ENCODE measurements at regions not wholly inside any gene's neighbourhood (a gene's known extent, or its start where the extent isn't known, plus 50 kb on each side); places are given as distances from the start of the nearest gene placed in this dataset.
"Not testable (repeated sequence)": the region's sequence is repeated elsewhere in the genome, so short reads cannot be mapped to it uniquely, and the experiment has no call there.

DNA sequence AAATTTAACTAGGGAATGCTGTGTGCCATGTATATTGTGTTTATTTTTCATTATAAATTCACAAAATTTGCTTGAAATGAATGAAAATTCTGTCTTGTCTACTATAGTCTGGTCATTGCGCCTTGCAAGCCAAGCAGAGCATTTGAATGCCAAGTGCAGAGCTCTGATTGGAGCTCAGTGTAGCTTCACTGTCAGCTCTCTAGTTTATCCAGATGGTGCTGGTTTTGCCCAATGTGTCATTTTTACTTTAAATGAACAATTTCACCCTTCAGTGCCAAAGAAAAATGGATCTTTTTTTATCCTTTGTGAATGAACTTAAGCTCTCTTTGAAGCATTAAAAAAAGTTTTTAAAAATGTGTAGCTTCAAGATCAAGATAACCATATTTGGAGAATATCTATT, 225.6 kb upstream of the CACNA2D1 start:
- no peak overlapping the region for H3K4me3 Mint-ChIP-seq
- H3K9me3 Mint-ChIP-seq = no peaks in the 10 kb centered on the region
- no peak overlapping the region for H3K27ac Mint-ChIP-seq
- DNase-seq (ENCODE audit: low spot score) = no peak
- no peaks in the 10 kb centered on the region for H3K27me3 Mint-ChIP-seq (ENCODE audit: low read depth)
- no peaks in the 10 kb centered on the region for H3K36me3 Mint-ChIP-seq (ENCODE audit: low read depth)
- H3K4me1 Mint-ChIP-seq (ENCODE audit: low read depth) = no peaks in the 10 kb centered on the region

DNA sequence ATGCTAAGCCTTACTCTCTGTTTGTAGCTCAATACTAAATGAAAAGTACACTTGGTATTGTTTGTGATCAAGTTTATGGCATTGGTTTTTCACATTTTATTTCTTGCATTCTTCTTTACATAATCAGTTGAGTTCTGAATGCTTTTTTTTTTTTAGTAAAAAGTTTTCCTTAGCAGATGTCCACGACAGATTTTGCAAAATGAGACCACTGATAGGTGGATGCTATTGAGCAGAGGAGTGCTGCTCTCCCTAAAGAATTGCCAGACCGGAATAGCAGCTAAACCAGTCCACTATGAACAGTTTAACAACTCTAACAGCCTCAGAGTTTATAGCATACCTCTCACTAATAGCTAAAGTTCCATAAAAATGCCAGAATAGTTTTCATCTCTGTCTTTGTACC, 225.1 kb upstream of the CACNA2D1 start:
- DNase-seq (ENCODE audit: low spot score) = no peak
- Mint-ChIP-seq H3K4me3 (no peak overlapping the region), H3K4me1 (ENCODE audit: low read depth) (no peaks in the 10 kb centered on the region), H3K9me3 (no peaks in the 10 kb centered on the region), H3K27me3 (ENCODE audit: low read depth) (no peaks in the 10 kb centered on the region), H3K27ac (no peak overlapping the region), H3K36me3 (ENCODE audit: low read depth) (no peaks in the 10 kb centered on the region)

DNA sequence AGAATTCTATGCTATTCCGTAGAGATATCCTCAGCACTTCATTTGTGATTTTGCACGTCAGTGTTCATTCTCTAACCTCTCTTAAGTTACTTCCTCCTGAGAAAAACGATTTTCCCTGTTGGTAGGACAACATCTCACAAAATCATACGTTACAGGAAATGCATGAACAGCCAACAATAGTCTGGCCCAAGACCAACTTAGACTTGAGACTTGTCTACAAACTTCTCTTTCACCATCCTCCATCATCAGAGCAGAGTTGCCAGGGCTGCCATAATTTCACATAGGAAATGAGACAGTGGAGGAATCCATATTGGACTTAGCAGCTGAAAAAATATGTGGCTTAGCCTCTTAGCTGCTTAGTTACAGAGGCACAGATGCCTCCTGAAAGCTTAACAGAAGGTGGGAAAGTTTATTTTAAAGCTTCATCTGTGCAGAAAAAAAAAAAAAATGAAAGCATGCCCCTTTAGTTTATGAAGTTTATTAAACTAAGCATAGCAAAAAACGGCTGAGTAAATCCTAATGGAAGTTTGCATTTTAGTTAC, 222.5 kb upstream of the CACNA2D1 start:
- no peak for DNase-seq (ENCODE audit: low spot score)
- Mint-ChIP-seq H3K36me3 (ENCODE audit: low read depth) (no peaks in the 10 kb centered on the region), H3K4me3 (no peak overlapping the region), H3K27ac (no peak overlapping the region), H3K27me3 (ENCODE audit: low read depth) (no peaks in the 10 kb centered on the region), H3K9me3 (no peaks in the 10 kb centered on the region), H3K4me1 (ENCODE audit: low read depth) (no peaks in the 10 kb centered on the region)

DNA sequence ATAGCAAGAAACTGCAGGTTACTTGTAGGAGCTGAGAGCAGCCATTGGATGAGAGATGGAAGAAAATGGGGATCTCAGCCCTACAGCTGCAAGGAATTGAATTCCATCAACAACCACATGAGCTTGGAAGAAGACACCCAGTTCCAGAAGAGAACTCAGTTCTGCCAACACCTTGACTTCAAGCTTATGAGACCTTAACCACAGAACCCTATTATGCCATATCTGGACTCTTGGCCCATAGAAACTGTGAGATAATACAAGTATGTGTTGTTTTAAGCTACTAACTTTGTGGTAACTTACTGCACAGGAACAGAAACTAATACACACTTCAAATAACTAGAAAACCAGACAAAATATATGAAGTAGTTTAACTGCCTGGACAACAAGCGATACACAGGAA, 212.4 kb upstream of the CACNA2D1 start:
- no peak for DNase-seq (ENCODE audit: low spot score)
- Mint-ChIP-seq H3K27ac (no peak overlapping the region), H3K4me3 (no peak overlapping the region), H3K27me3 (ENCODE audit: low read depth) (no peaks in the 10 kb centered on the region), H3K36me3 (ENCODE audit: low read depth) (no peaks in the 10 kb centered on the region), H3K4me1 (ENCODE audit: low read depth) (no peaks in the 10 kb centered on the region), H3K9me3 (peaks cover 4% of the 10 kb centered on the region)

DNA sequence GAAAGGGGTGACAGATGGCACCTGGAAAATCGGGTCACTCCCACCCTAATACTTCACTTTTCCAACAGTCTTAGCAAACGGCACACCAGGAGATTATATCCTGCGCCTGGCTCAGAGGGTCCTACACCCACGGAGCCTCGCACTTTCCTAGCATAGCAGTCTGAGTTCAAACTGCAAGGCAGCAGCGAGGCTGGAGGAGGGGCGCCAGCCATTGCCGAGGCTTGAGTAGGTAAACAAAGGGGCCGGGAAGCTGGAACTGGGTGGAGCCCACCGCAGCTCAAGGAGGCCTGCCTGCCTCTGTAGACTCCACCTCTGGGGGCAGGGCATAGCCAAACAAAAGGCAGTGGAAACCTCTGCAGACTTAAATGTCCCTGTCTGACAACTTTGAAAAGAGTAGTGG, 206.5 kb upstream of the CACNA2D1 start:
- H3K4me3 Mint-ChIP-seq; H3K27ac Mint-ChIP-seq; H3K9me3 Mint-ChIP-seq; H3K4me1 Mint-ChIP-seq (ENCODE audit: low read depth); H3K36me3 Mint-ChIP-seq (ENCODE audit: low read depth); H3K27me3 Mint-ChIP-seq (ENCODE audit: low read depth); DNase-seq (ENCODE audit: low spot score): not testable (repeated sequence)

DNA sequence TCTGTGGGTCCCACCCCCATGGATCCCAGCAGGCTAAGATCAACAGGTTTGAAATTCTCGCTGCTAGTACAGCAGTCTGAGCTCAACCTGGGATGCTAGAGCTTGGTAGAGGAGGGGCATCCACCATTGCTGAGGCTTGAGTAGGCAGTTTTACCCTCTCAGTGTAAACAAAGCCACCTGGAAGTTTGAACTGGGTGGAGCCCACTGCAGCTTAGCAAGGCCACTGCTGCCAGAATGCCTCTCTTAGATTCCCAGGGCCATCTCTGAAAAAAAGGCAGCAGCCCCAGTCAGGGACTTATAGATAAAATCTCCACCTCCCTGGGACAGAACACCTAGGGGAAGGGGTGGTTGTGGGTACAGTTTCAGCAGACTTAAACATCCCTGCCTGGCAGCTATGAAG, 190.0 kb upstream of the CACNA2D1 start:
- Mint-ChIP-seq H3K27me3 (ENCODE audit: low read depth) (no peaks in the 10 kb centered on the region), H3K4me1 (ENCODE audit: low read depth) (no peaks in the 10 kb centered on the region), H3K36me3 (ENCODE audit: low read depth) (no peaks in the 10 kb centered on the region), H3K27ac (no peak overlapping the region), H3K9me3 (peaks cover 4% of the 10 kb centered on the region), H3K4me3 (no peak overlapping the region)
- DNase-seq (ENCODE audit: low spot score) = no peak

DNA sequence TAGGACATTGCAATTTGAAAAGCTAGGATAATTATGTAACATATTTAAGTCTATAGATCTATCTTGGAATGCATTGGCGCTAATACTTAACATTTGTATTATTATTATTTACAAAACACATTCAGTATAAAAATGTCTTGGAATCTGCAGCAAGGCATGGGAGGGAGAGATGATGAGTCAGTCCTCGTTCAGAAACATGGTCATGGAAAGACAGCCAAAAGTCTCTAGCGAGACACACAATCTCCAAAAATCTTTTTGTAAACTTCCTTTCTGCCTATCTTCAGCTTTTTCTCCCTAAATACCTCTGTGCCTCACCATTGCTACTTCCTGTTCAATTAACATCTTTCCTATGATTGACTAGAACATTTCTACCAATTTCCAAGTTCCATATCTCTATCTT, 188.4 kb upstream of the CACNA2D1 start:
- Mint-ChIP-seq H3K27ac (no peak overlapping the region), H3K27me3 (ENCODE audit: low read depth) (no peaks in the 10 kb centered on the region), H3K36me3 (ENCODE audit: low read depth) (no peaks in the 10 kb centered on the region), H3K9me3 (peaks cover 4% of the 10 kb centered on the region), H3K4me1 (ENCODE audit: low read depth) (no peaks in the 10 kb centered on the region), H3K4me3 (no peak overlapping the region)
- no peak for DNase-seq (ENCODE audit: low spot score)

DNA sequence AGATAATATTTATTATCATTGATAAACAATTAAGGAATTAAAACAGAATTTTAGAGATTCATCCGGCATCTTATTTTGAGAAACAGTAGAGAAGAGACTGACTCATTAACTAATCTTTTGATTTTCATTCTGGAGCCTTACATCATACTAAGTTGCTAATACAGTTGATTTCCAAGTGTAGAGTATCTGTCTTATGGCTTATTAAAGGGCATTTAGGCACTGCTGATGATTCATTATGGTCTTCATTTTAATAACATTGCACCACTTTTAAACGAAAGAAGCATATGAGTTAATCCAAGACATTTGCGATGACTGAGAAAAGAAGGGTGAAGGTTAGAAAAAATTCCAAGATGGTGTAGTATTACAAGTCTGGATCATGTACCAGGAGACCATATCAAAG, 186.0 kb upstream of the CACNA2D1 start:
- Mint-ChIP-seq H3K27me3 (ENCODE audit: low read depth) (no peaks in the 10 kb centered on the region), H3K9me3 (peaks cover 3% of the 10 kb centered on the region), H3K27ac (no peak overlapping the region), H3K4me3 (no peak overlapping the region), H3K4me1 (ENCODE audit: low read depth) (no peaks in the 10 kb centered on the region), H3K36me3 (ENCODE audit: low read depth) (no peaks in the 10 kb centered on the region)
- DNase-seq (ENCODE audit: low spot score) = no peak

DNA sequence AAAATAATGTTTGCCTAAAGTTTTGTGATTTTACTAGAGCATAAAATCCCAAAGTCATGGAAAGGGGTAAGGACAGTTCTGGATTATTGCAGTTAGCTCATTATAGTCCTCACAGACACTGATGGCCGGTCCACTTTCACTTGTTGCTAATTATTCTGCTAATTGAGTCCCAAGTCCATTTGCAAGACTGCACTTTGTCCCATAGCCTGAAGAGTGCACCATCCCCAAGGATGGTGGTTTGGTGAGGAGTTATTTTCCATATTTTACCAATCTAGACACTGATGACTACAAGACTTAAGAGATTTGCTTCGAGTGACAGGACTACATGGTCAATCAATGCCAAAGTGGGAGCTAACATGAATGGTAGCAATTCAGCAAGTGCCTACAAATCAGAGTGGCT, 181.8 kb upstream of the CACNA2D1 start:
- H3K4me3 Mint-ChIP-seq = no peak overlapping the region

DNA sequence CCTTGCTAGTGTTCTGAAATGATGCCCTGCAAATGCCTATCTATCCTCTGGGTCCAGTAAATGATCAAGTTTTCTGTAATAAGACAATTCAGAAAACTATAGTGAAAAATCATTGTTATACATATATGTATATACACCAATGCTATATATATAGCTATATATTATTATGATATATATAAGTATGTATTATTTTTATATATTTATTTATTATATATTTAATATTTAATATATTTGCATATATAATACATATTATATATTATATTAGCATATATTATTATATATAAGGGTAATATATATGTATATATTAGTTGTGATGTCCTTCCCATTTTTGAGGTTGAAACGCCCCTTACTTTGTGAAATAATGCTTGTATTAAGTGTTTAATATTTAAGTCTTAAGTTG, 181.4 kb upstream of the CACNA2D1 start:
- Mint-ChIP-seq H3K9me3 (no peaks in the 10 kb centered on the region), H3K36me3 (ENCODE audit: low read depth) (no peaks in the 10 kb centered on the region), H3K27ac (no peak overlapping the region), H3K4me3 (no peak overlapping the region), H3K27me3 (ENCODE audit: low read depth) (no peaks in the 10 kb centered on the region), H3K4me1 (ENCODE audit: low read depth) (no peaks in the 10 kb centered on the region)
- no peak for DNase-seq (ENCODE audit: low spot score)

More for the DNA sequence above, 181.8 kb upstream of the CACNA2D1 start:
- no peaks in the 10 kb centered on the region for H3K4me1 Mint-ChIP-seq (ENCODE audit: low read depth)
- H3K27me3 Mint-ChIP-seq (ENCODE audit: low read depth) = no peaks in the 10 kb centered on the region
- no peak overlapping the region for H3K27ac Mint-ChIP-seq
- H3K36me3 Mint-ChIP-seq (ENCODE audit: low read depth) = no peaks in the 10 kb centered on the region
- H3K9me3 Mint-ChIP-seq = no peaks in the 10 kb centered on the region
- no peak for DNase-seq (ENCODE audit: low spot score)

DNA sequence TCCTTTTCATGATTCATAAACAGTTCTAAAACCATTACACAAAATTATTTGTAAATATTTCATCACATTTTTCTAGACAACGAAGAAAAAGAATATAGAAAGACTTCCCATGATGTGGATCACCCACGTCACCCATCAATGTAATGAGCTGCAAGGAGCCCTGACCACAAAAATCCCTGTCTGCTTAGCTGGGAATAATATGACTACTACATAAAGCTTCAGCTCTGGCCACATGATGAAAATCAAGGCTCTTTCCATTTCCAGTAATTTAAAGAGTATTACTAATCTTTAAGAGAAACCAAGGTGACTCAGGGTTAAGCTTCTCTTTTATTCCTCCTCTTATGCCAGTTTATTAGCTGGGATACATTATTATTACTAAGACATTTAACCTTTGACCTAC, 180.8 kb upstream of the CACNA2D1 start:
- no peaks in the 10 kb centered on the region for H3K4me1 Mint-ChIP-seq (ENCODE audit: low read depth)

DNA sequence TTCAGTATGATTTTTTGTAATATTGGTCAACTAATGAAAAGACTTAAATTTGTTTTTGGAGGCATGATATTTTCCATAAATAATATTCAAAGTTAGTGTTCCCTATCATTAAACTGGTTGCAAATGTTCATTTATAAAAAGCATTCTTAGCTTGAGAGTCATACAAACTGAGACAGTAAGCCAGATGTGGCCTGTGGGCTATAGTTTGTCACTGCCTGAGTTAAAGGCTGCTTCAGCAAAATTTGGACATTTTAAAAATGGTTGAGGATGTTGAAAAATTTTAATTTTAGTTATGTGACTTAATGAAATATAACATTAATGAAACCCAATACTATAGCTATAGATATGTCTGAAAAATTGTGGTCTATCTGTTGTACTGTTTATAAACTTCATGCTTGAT, 180.2 kb upstream of the CACNA2D1 start:
- H3K27me3 Mint-ChIP-seq (ENCODE audit: low read depth) = no peaks in the 10 kb centered on the region
- no peak overlapping the region for H3K27ac Mint-ChIP-seq
- no peak overlapping the region for H3K4me3 Mint-ChIP-seq
- no peaks in the 10 kb centered on the region for H3K4me1 Mint-ChIP-seq (ENCODE audit: low read depth)
- H3K36me3 Mint-ChIP-seq (ENCODE audit: low read depth) = no peaks in the 10 kb centered on the region
- DNase-seq (ENCODE audit: low spot score) = no peak
- H3K9me3 Mint-ChIP-seq = no peaks in the 10 kb centered on the region

More for the DNA sequence above, 180.8 kb upstream of the CACNA2D1 start:
- Mint-ChIP-seq H3K4me3 (no peak overlapping the region), H3K27ac (no peak overlapping the region), H3K27me3 (ENCODE audit: low read depth) (no peaks in the 10 kb centered on the region), H3K9me3 (no peaks in the 10 kb centered on the region), H3K36me3 (ENCODE audit: low read depth) (no peaks in the 10 kb centered on the region)
- DNase-seq (ENCODE audit: low spot score) = no peak

DNA sequence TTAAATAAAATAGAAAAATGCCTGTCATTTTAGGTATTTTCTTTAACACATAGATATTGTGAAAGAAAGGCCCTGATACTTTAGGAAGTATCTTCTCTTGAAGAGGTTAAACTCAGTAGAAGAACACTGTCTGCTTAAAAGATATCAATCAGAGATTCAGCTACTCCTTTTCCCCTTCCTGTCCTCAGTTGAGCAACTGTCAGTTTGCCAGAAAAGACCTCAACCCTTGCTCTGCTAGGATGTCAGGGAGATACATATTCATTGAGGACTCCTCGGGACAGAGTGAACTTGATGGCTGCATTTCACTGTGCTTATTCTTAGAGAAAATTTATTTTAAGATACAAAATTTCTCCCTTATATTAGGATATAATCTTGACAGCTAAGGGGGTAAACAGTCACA, 173.6 kb upstream of the CACNA2D1 start:
- H3K27me3 Mint-ChIP-seq (ENCODE audit: low read depth) = no peaks in the 10 kb centered on the region
- no peaks in the 10 kb centered on the region for H3K4me1 Mint-ChIP-seq (ENCODE audit: low read depth)
- no peaks in the 10 kb centered on the region for H3K36me3 Mint-ChIP-seq (ENCODE audit: low read depth)
- no peak for DNase-seq (ENCODE audit: low spot score)
- no peak overlapping the region for H3K27ac Mint-ChIP-seq
- no peak overlapping the region for H3K4me3 Mint-ChIP-seq
- H3K9me3 Mint-ChIP-seq = no peaks in the 10 kb centered on the region

DNA sequence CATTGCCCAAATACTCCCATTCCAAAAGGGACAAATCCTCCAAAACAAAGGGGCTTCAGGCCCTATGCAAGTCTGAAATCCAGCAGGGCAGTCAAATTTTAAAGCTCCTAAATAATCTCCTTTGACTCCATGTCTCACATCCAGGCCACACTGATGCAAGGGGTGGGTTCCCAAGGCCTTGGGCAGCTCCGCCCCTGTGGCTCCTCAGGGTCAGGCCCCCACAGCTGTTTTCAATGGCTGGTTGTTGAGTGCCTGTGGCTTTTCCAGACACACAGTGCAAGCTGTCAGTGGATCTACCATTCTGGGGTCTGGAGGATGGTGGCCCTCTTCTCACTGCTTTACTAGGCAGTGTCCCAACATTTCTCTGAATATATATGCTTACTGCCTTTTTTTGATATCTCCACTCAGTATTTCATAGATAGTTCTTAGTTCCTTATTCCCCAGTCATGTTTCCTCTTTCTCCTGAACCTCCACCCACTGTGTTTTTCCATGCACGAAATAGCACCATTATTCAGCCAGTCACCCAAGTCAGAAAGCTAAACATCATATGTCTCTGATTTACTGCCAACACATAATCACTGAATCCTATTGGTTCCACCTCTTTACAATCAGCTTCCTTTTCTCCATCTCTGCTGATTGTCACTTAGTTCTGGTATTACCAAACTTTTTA, 172.6 kb upstream of the CACNA2D1 start:
- no peak overlapping the region for H3K4me3 Mint-ChIP-seq
- H3K4me1 Mint-ChIP-seq (ENCODE audit: low read depth) = no peaks in the 10 kb centered on the region
- H3K36me3 Mint-ChIP-seq (ENCODE audit: low read depth) = no peaks in the 10 kb centered on the region
- no peak for DNase-seq (ENCODE audit: low spot score)
- no peak overlapping the region for H3K27ac Mint-ChIP-seq
- no peaks in the 10 kb centered on the region for H3K27me3 Mint-ChIP-seq (ENCODE audit: low read depth)
- no peaks in the 10 kb centered on the region for H3K9me3 Mint-ChIP-seq

DNA sequence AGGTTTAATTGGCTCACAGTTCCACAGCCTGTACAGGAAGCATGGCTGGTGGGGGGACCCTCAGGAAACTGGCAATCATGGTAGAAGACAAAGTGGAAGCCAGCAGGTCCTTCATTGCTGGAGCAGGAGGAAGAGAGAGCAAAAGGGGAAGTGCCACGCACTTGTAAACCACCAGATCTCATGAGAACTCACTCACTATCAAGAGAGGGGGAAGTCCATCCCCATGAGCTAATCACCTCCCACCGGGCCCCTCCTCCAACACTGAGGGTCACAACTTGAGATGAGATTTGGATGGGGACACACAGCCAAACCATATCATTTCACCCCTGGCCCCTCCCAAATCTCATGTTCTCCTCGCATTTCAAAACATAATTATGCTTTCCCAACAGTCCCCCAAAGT, 171.9 kb upstream of the CACNA2D1 start:
- no peak for DNase-seq (ENCODE audit: low spot score)
- no peaks in the 10 kb centered on the region for H3K9me3 Mint-ChIP-seq
- H3K27me3 Mint-ChIP-seq (ENCODE audit: low read depth) = no peaks in the 10 kb centered on the region
- H3K27ac Mint-ChIP-seq = no peak overlapping the region
- H3K36me3 Mint-ChIP-seq (ENCODE audit: low read depth) = no peaks in the 10 kb centered on the region
- H3K4me3 Mint-ChIP-seq = no peak overlapping the region
- H3K4me1 Mint-ChIP-seq (ENCODE audit: low read depth) = no peaks in the 10 kb centered on the region

All from T-helper 2 cell treated with Interferon-gamma antibody and Interleukin-4, amounts not matched to agents 5 μg/mL and 100 μg/mL, for 36 hours (primary cell).